K562 (cell line): ENCODE measurements at regions not wholly inside any gene's neighbourhood (a gene's known extent, or its start where the extent isn't known, plus 50 kb on each side); places are given as distances from the start of the nearest gene placed in this dataset.

Experiments
- ATAC-seq: fragments of 200-7000 bp; cut with Tn5 transposase; 3 replicates; pipeline ENCODE4 v1.9.1; 2020; ENCODE audit warnings: moderate library complexity
- BruUV-seq: library from RNA; stranded (reverse); fragments of 400-500 nt; replicated peaks from 2 replicates; lab custom pipeline; 2021; lab: Mats Ljungman, UMichigan
- CTCF ChIA-PET: fragments of 300-600 bp; formaldehyde crosslinking; extraction: SDS; loops from one replicate; lab custom pipeline; 2021; ENCODE audit warnings: low intra/inter-chr PET ratio; lab: Yijun Ruan, JAX
- POLR2A ChIA-PET: fragments of 300-600, 350-650 bp; sonication (Branson Sonifier 250); formaldehyde crosslinking; extraction: SDS; loops from one replicate; lab custom pipeline; 2021; ENCODE audit warnings: antibody characterized with exemption, inconsistent platforms; lab: Yijun Ruan, JAX
- DNase-seq, 4 experiments: peaks; one replicate each; pipeline versions ENCODE4 v3.0.0 to v3.0.0-alpha.2; 2011 to 2018; ENCODE audit warnings: low spot score in 3 of 4, mixed read lengths in 3 of 4; ENCODE audit errors: extremely low read depth in 1 of 4
- FAIRE-seq: peaks from 2 replicates; lab custom pipeline; 2011; peaks lifted over from hg19 to GRCh38; lab: Jason Lieb, UNC
- H2AFZ ChIP-seq: 2 replicates; pipeline ENCODE4 v1.6.0; 2011; ENCODE audit warnings: low read depth, low read length, control low read depth, inconsistent platforms
- H3K27ac ChIP-seq: fragments of 200-600 bp; 3 replicates; pipeline ENCODE4 v1.8.0; 2011; ENCODE audit warnings: low read depth, mild to moderate bottlenecking, control low read depth, inconsistent platforms, low read length, moderate library complexity, mixed read lengths; ENCODE audit errors: extremely low read depth
- H3K27me3 ChIP-seq, 2 experiments: fragments of 300-600 bp in 1 of 2; 2 replicates in 1 of 2; 3 replicates in 1 of 2; pipeline versions ENCODE4 v1.6.0 to v1.8.0; 2011; ENCODE audit warnings: inconsistent platforms in 2 of 2, low read length in 2 of 2, mild to moderate bottlenecking in 1 of 2, mixed read lengths in 1 of 2, moderate library complexity in 1 of 2; ENCODE audit not compliant: control insufficient read depth in 2 of 2, insufficient read depth in 2 of 2
- H3K36me3 ChIP-seq: fragments of 300-600 bp; 3 replicates; pipeline ENCODE4 v1.8.0; 2011; ENCODE audit warnings: mild to moderate bottlenecking, low read length, inconsistent platforms; ENCODE audit not compliant: control insufficient read depth, insufficient read depth
- H3K4me1 ChIP-seq, 2 experiments: fragments of 200-600 bp in 1 of 2; replicated peaks in 1 of 2; 2 replicates in 1 of 2; 3 replicates in 1 of 2; pipeline versions ENCODE4 v1.5.1 to v1.8.0; 2011; ENCODE audit warnings: inconsistent platforms in 2 of 2, low read length in 2 of 2, mild to moderate bottlenecking in 1 of 2, mixed read lengths in 1 of 2, moderate library complexity in 1 of 2; ENCODE audit not compliant: control insufficient read depth in 2 of 2, insufficient read depth in 2 of 2
- H3K4me2 ChIP-seq: 2 replicates; pipeline ENCODE4 v1.6.1; 2011; ENCODE audit warnings: low read length, control low read depth, inconsistent platforms, mixed read lengths; ENCODE audit not compliant: insufficient read depth
- H3K4me3 ChIP-seq: fragments of 200-600 bp; sonication (generic), shearing (Covaris generic); 2 replicates; pipeline ENCODE4 v1.5.1; 2016; ENCODE audit warnings: control low read depth, inconsistent platforms
- H3K79me2 ChIP-seq: fragments of 200-600 bp; 3 replicates; pipeline ENCODE4 v1.8.0; 2011; ENCODE audit warnings: low read length, inconsistent platforms; ENCODE audit not compliant: control insufficient read depth, insufficient read depth
- H3K9ac ChIP-seq, 2 experiments: 2 replicates each; pipeline versions ENCODE4 v1.6.0 to v1.6.1; 2011; ENCODE audit warnings: low read depth in 2 of 2, low read length in 2 of 2, control low read depth in 1 of 2, inconsistent platforms in 1 of 2, mild to moderate bottlenecking in 1 of 2, mixed read lengths in 1 of 2; ENCODE audit not compliant: insufficient read depth in 1 of 2
- H3K9me1 ChIP-seq: one replicate; pipeline ENCODE4 v1.6.0; 2011; ENCODE audit warnings: inconsistent platforms, mild to moderate bottlenecking, low read length, moderate library complexity; ENCODE audit not compliant: control insufficient read depth, insufficient read depth
- H3K9me3 ChIP-seq: replicated peaks from 2 replicates; pipeline ENCODE4 v1.5.1; 2011; ENCODE audit warnings: low read depth, low read length, inconsistent platforms; ENCODE audit not compliant: control insufficient read depth, insufficient read depth
- H4K20me1 ChIP-seq: replicated peaks from 2 replicates; pipeline ENCODE4 v1.6.1; 2011; ENCODE audit warnings: low read length, inconsistent platforms, mixed read lengths; ENCODE audit not compliant: control insufficient read depth, insufficient read depth
- CHD4 ChIP-seq: fragments of 200-600 bp; sonication (generic); IDR thresholded peaks from 3 replicates; pipeline ENCODE4 v1.6.1; 2012; ENCODE audit warnings: low read depth, mild to moderate bottlenecking, mixed read lengths, low read length, inconsistent platforms; ENCODE audit not compliant: insufficient read depth, insufficient replicate concordance, poor library complexity, severe bottlenecking
- GTF2F1 ChIP-seq: IDR thresholded peaks from 2 replicates; pipeline ENCODE4 v1.6.1; 2011; ENCODE audit warnings: low read depth, low read length, improper control_type of control experiment
- MEF2D ChIP-seq: conservative IDR thresholded peaks from 2 replicates; pipeline ENCODE4 v1.6.1; 2016; ENCODE audit warnings: low read depth, missing genetic modification characterization, missing compliant biosample characterization
- POLR2G ChIP-seq: fragments of 200-400 bp; formaldehyde crosslinking; IDR thresholded peaks from 2 replicates; pipeline ENCODE4 v1.6.1; 2017; ENCODE audit warnings: low read depth, mild to moderate bottlenecking, antibody characterized with exemption, low read length, moderate library complexity
- SMAD1 ChIP-seq: fragments of 150-350 bp; IDR thresholded peaks from 2 replicates; pipeline ENCODE4 v1.6.1; 2014; ENCODE audit warnings: low read length, low read depth; ENCODE audit not compliant: partially characterized antibody
- SOX6 ChIP-seq: fragments of 450-650 bp; IDR thresholded peaks from 2 replicates; pipeline ENCODE4 v1.6.1; 2014; ENCODE audit warnings: mild to moderate bottlenecking
- ZBTB8A ChIP-seq: fragments of 450-650 bp; IDR thresholded peaks from 2 replicates; pipeline ENCODE4 v1.6.1; 2018; ENCODE audit warnings: mild to moderate bottlenecking, moderate library complexity; ENCODE audit not compliant: partially characterized antibody
- ZNF436 ChIP-seq: fragments of 250-450, 450-650 bp; sonication (Bioruptor Pico); formaldehyde crosslinking; IDR thresholded peaks from 2 replicates; pipeline ENCODE4 v1.7.0; 2020; ENCODE audit warnings: mild to moderate bottlenecking
- WGBS: fragments of 100-300 bp; shearing (Covaris generic); methylation state at CpG from one replicate; pipeline ENCODE4 v1.1.6; 2016; ENCODE audit warnings: low coverage, mixed read lengths; ENCODE audit not compliant: insufficient coverage; ENCODE audit errors: missing lambda C conversion rate; 5-methylcytosine and 5-hydroxymethylcytosine counted together
- in situ Hi-C: fragments of 300-500 bp; cut with MboI; formaldehyde crosslinking; loops from 4 replicates; pipeline ENCODE4 v1.15.0; 2018; ENCODE audit warnings: inconsistent platforms, mixed read lengths
- intact Hi-C: fragments of 100-400 bp; cut with micrococcal nuclease; formaldehyde crosslinking; loops from 2 replicates; pipeline ENCODE4 v1.14.2; 2022
- TF ChIP-seq, protein P1 (sequence below): fragments of 450-650 bp; formaldehyde crosslinking; IDR thresholded peaks from 2 replicates; pipeline ENCODE4 v1.4.0; 2020; ENCODE audit warnings: mild to moderate bottlenecking, moderate library complexity
- TF ChIP-seq, protein P2 (sequence below): fragments of 450-650 bp; IDR thresholded peaks from 2 replicates; pipeline ENCODE4 v1.6.1; 2014; ENCODE audit warnings: low read depth, mild to moderate bottlenecking, moderate library complexity, borderline replicate concordance
- TF ChIP-seq, protein P3 (sequence below): sonication (generic); IDR thresholded peaks from 2 replicates; pipeline ENCODE4 v1.6.1; 2016
- TF ChIP-seq, protein P4 (sequence below): fragments of 150-350 bp; conservative IDR thresholded peaks from 2 replicates; pipeline ENCODE4 v1.6.1; 2014; ENCODE audit warnings: low read length

DNA sequence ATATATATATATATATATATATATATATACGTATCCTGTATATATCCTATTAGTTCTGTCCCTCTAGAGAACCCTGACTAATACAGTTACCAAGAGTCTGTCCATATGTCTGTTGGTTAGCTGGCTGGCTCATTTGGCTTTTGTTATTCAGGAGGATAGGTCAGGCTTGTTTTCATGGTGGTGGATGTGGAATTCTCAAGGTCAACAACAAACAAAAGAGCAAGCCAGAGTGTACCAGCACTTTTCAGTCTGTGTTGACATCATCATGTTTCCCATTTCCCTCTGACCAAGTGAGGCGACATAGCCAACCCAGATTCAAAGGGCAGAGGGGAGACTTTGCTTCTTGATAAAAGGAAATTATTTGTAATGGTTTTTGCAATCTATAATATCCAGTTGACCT lies 88.5 kb upstream of the PTCHD4 start:
- Histone ChIP-seq H2AFZ (no peak overlapping the region), H3K27ac (no peak overlapping the region), H3K9me3 (no peaks in the 10 kb centered on the region; the same call in 1 of the 2 replicates), H3K27me3 (no peaks in the 10 kb centered on the region)
- BruUV-seq = no TSS peak
- 3% methylated on average over 2 of the region's 2 CpGs for whole genome bisulfite sequencing
- CTCF ChIA-PET = no interaction called here
- no peak for ATAC-seq
- no peak for TF ChIP-seq CHD4
- no peak for TF ChIP-seq ZBTB8A
- TF ChIP-seq POLR2G = no peak
- no peak for TF ChIP-seq ZNF436 (CRISPR knock-in tag)
- no peak for TF ChIP-seq SOX6
- TF ChIP-seq, protein P1, sequence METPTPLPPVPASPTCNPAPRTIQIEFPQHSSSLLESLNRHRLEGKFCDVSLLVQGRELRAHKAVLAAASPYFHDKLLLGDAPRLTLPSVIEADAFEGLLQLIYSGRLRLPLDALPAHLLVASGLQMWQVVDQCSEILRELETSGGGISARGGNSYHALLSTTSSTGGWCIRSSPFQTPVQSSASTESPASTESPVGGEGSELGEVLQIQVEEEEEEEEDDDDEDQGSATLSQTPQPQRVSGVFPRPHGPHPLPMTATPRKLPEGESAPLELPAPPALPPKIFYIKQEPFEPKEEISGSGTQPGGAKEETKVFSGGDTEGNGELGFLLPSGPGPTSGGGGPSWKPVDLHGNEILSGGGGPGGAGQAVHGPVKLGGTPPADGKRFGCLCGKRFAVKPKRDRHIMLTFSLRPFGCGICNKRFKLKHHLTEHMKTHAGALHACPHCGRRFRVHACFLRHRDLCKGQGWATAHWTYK (CRISPR knock-in tag) = no peak
- TF ChIP-seq GTF2F1 = no peak
- TF ChIP-seq MEF2D (tag) = no peak
- TF ChIP-seq, protein P2, sequence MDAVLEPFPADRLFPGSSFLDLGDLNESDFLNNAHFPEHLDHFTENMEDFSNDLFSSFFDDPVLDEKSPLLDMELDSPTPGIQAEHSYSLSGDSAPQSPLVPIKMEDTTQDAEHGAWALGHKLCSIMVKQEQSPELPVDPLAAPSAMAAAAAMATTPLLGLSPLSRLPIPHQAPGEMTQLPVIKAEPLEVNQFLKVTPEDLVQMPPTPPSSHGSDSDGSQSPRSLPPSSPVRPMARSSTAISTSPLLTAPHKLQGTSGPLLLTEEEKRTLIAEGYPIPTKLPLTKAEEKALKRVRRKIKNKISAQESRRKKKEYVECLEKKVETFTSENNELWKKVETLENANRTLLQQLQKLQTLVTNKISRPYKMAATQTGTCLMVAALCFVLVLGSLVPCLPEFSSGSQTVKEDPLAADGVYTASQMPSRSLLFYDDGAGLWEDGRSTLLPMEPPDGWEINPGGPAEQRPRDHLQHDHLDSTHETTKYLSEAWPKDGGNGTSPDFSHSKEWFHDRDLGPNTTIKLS = no peak
- TF ChIP-seq SMAD1 = no peak
- TF ChIP-seq, protein P3, sequence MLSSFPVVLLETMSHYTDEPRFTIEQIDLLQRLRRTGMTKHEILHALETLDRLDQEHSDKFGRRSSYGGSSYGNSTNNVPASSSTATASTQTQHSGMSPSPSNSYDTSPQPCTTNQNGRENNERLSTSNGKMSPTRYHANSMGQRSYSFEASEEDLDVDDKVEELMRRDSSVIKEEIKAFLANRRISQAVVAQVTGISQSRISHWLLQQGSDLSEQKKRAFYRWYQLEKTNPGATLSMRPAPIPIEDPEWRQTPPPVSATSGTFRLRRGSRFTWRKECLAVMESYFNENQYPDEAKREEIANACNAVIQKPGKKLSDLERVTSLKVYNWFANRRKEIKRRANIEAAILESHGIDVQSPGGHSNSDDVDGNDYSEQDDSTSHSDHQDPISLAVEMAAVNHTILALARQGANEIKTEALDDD = no peak
- TF ChIP-seq, protein P4, sequence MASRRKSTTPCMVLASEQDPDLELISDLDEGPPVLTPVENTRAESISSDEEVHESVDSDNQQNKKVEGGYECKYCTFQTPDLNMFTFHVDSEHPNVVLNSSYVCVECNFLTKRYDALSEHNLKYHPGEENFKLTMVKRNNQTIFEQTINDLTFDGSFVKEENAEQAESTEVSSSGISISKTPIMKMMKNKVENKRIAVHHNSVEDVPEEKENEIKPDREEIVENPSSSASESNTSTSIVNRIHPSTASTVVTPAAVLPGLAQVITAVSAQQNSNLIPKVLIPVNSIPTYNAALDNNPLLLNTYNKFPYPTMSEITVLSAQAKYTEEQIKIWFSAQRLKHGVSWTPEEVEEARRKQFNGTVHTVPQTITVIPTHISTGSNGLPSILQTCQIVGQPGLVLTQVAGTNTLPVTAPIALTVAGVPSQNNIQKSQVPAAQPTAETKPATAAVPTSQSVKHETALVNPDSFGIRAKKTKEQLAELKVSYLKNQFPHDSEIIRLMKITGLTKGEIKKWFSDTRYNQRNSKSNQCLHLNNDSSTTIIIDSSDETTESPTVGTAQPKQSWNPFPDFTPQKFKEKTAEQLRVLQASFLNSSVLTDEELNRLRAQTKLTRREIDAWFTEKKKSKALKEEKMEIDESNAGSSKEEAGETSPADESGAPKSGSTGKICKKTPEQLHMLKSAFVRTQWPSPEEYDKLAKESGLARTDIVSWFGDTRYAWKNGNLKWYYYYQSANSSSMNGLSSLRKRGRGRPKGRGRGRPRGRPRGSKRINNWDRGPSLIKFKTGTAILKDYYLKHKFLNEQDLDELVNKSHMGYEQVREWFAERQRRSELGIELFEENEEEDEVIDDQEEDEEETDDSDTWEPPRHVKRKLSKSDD = no peak
- TF ChIP-seq, all 486 proteins: peak for 0
- Histone ChIP-seq H3K4me3 (no peak overlapping the region), H3K4me1 (no peaks in the 10 kb centered on the region), H3K4me2 (no peak overlapping the region), H3K9me1 (no peaks in the 10 kb centered on the region), H3K79me2 (no peaks in the 10 kb centered on the region), H3K9ac (no peak overlapping the region), H4K20me1 (no peaks in the 10 kb centered on the region), H3K36me3 (no peaks in the 10 kb centered on the region)
- DNase-seq (no peak), FAIRE-seq (no peak)
- in situ Hi-C loops (no loop called here), intact Hi-C loops (no loop called here)
- POLR2A ChIA-PET = no interaction called here
